H1 (cell line): ENCODE measurements at regions not wholly inside any gene's neighbourhood (a gene's known extent, or its start where the extent isn't known, plus 50 kb on each side); places are given as distances from the start of the nearest gene placed in this dataset.

Source experiments
- CEBPB ChIP-seq: IDR thresholded peaks from 2 replicates; pipeline ENCODE4 v1.6.1; 2012; ENCODE audit warnings: low read depth, low read length
- POLR2A ChIP-seq, 2 experiments: IDR thresholded peaks; 1 replicate in 1 of 2; 2 replicates in 1 of 2; pipeline ENCODE4 v1.6.1; 2011; ENCODE audit warnings: low read depth in 2 of 2, low read length in 2 of 2, mild to moderate bottlenecking in 2 of 2; ENCODE audit errors: control extremely low read depth in 1 of 2
- RFX5 ChIP-seq: IDR thresholded peaks from 2 replicates; pipeline ENCODE4 v1.6.1; 2011; ENCODE audit warnings: low read depth, low read length, improper control_type of control experiment, borderline replicate concordance
- ZNF274 ChIP-seq: IDR thresholded peaks from 2 replicates; pipeline ENCODE4 v1.7.0; 2012; ENCODE audit warnings: low read length, borderline replicate concordance; ENCODE audit errors: extremely low read depth
- TF ChIP-seq, protein P1 (sequence below): IDR thresholded peaks from 2 replicates; pipeline ENCODE4 v1.6.1; 2012; ENCODE audit warnings: inconsistent platforms
- TF ChIP-seq, protein P2 (sequence below): IDR thresholded peaks from 2 replicates; pipeline ENCODE4 v1.6.1; 2011; ENCODE audit warnings: low read length, improper control_type of control experiment
- TF ChIP-seq, protein P3 (sequence below): IDR thresholded peaks from 2 replicates; pipeline ENCODE4 v1.6.1; 2012; ENCODE audit warnings: low read length, inconsistent platforms

DNA sequence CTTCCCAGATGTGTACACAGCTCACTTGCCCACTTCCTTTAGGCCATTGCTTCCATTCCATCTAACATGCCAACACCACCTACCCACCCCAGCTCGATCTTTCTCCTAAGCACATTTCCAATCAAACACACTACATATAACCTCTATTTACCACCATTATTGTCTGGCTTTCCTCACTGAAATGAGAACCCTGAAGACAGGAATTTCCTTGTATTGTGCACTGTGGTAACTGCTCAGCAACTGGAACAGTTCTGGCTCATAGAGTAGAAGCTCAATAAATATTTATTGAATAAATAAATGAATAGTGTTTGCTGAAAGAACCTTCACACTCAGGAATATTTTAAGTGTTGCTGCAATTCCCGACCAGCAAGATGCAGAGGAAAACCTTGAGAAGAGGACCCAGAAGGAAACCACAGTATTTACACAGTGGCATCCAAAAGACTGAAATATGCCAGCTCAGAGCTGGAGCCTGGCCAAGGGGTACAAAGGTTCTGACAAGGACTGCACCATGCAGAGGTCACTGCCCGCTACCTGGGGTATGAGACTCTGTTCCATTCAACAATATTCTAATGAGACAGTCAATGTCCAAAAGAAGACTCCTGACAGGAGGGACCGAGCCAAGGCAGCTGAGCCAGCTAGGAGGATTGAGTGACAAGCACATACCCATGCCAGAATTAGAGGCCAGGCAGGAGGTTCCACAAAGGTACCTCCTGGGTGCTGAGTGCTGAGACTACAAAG, 168.8 kb downstream of the NUP210 start:
- TF ChIP-seq, protein P1, sequence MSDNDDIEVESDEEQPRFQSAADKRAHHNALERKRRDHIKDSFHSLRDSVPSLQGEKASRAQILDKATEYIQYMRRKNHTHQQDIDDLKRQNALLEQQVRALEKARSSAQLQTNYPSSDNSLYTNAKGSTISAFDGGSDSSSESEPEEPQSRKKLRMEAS: no peak
- TF ChIP-seq, protein P2, sequence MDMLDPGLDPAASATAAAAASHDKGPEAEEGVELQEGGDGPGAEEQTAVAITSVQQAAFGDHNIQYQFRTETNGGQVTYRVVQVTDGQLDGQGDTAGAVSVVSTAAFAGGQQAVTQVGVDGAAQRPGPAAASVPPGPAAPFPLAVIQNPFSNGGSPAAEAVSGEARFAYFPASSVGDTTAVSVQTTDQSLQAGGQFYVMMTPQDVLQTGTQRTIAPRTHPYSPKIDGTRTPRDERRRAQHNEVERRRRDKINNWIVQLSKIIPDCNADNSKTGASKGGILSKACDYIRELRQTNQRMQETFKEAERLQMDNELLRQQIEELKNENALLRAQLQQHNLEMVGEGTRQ: no peak
- TF ChIP-seq ZNF274 (no peak), RFX5 (no peak), POLR2A (IDR thresholded peaks at IDR 0.05; ENCODE audit: control extremely low read depth in 1 of 2, low read depth in 2 of 2, low read length in 2 of 2) (no peak), CEBPB (no peak)
- TF ChIP-seq, protein P3, sequence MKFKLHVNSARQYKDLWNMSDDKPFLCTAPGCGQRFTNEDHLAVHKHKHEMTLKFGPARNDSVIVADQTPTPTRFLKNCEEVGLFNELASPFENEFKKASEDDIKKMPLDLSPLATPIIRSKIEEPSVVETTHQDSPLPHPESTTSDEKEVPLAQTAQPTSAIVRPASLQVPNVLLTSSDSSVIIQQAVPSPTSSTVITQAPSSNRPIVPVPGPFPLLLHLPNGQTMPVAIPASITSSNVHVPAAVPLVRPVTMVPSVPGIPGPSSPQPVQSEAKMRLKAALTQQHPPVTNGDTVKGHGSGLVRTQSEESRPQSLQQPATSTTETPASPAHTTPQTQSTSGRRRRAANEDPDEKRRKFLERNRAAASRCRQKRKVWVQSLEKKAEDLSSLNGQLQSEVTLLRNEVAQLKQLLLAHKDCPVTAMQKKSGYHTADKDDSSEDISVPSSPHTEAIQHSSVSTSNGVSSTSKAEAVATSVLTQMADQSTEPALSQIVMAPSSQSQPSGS: no peak
